NT2/D1 (cell line): ENCODE measurements at regions not wholly inside any gene's neighbourhood (a gene's known extent, or its start where the extent isn't known, plus 50 kb on each side); places are given as distances from the start of the nearest gene placed in this dataset.

ENCODE experiments used
- SUZ12 ChIP-seq: IDR thresholded peaks from 2 replicates; pipeline ENCODE4 v1.6.1; 2011; ENCODE audit not compliant: insufficient read length, insufficient read depth; ENCODE audit errors: extremely low read depth
- YY1 ChIP-seq: IDR thresholded peaks from 2 replicates; pipeline ENCODE4 v1.6.1; 2011; ENCODE audit not compliant: insufficient read length, insufficient read depth
- ZNF274 ChIP-seq: IDR thresholded peaks from 2 replicates; pipeline ENCODE4 v1.6.1; 2011; ENCODE audit warnings: mild to moderate bottlenecking, low read depth, low read length

DNA sequence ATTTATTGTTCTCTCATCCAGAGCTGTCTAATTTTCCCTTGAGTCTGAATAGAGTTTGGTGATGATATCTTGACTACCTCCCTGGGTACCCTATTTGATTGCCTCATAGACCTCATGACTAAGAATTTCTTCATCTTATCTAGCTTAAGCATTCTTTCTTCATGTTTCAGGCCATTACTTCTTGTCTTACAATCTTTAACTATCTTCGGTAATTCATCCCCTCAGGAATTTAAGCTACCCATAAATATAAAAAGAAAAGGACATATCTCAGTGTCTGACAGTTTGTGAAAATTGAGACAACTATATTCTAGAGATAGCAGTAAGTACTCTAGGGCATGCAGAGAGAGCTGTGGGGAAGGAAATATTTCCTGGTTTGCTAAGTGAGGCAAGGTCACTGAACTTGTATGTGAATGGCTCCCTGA, 466.1 kb upstream of the GRID2 start:
- TF ChIP-seq ZNF274 (no peak), SUZ12 (no peak), YY1 (no peak)
